ENCODE measurements at regions not wholly inside any gene's neighbourhood (a gene's known extent, or its start where the extent isn't known, plus 50 kb on each side); places are given as distances from the start of the nearest gene placed in this dataset.

GRCh38 chr9:32875748-32876147 lies 92.4 kb downstream of the TMEM215 start:
- no peaks in the 10 kb centered on the region for H3K9me3 ChIP-seq
- no peaks in the 10 kb centered on the region for H3K4me1 ChIP-seq
- no peaks in the 10 kb centered on the region for H3K36me3 ChIP-seq
- H3K4me3 ChIP-seq = no peak overlapping the region
- no peak for DNase-seq
- no peak overlapping the region for H3K27ac ChIP-seq
- 33 to 55% (median 36%) methylated on average over 3 of the region's 3 CpGs for whole genome bisulfite sequencing, 5 donors
- TF ChIP-seq CTCF (IDR thresholded peaks at IDR 0.05 in 8 of 11, conservative IDR thresholded peaks at IDR 0.05 in 3 of 11) = no peak
- no peak for TF ChIP-seq POLR2AphosphoS5 (IDR thresholded peaks at IDR 0.05)
- TF ChIP-seq POLR2A (IDR thresholded peaks at IDR 0.05) = no peak
- intact Hi-C loops (cut with DNase I; ENCODE audit: low total_unique reads) = no loop called here
- peaks cover 0 to 11% (median 0%) of the 10 kb centered on the region in 7 donors for H3K27me3 ChIP-seq (replicated peaks in 1 of 7)

- Histone ChIP-seq H3K9me3 (no peaks in the 10 kb centered on the region), H3K36me3 (no peaks in the 10 kb centered on the region), H3K27me3 (replicated peaks in 1 of 7) (peaks cover 0 to 11% (median 0%) of the 10 kb centered on the region in 7 donors), H3K4me3 (no peak overlapping the region), H3K4me1 (no peaks in the 10 kb centered on the region), H3K27ac (no peak overlapping the region)
- DNase-seq = no peak
- WGBS, 5 donors = 71 to 85% (median 79%) methylated on average over 3 of the region's 3 CpGs
- intact Hi-C loops (cut with DNase I; ENCODE audit: low total_unique reads) = no loop called here
- TF ChIP-seq POLR2A (IDR thresholded peaks at IDR 0.05) (no peak), CTCF (IDR thresholded peaks at IDR 0.05 in 8 of 11, conservative IDR thresholded peaks at IDR 0.05 in 3 of 11) (no peak), POLR2AphosphoS5 (IDR thresholded peaks at IDR 0.05) (no peak)
Measured at GRCh38 chr9:32877103-32877502, 93.8 kb downstream of the TMEM215 start.

DNA sequence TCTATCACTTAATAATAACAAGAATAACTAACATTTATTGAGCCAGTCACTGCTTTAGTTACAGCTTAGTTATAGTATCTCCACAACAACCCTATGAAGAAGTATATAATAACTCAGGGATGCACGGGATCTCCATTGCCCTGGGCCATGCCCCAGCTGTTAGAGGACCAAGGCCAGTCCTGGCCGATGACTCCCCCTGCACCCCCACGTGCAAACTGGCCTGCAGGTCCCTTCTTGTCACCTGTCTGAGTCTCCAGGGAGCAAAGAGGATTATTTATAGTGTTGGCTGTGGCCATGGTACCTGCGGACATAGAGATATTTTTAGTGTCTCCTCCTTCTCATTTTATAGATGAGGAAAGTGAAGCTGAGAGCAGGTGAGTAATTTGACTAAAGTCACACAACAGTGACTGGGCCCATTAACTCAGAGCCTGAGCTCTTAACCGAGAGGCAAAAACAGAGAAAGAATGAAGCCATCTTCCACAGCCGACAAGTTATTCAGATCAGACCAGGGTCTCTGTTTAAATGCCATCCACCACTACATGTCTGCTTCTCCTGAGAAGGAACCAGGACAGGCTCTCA lies 94.4 kb downstream of the TMEM215 start:
- Histone ChIP-seq H3K9me3 (no peaks in the 10 kb centered on the region), H3K27ac (no peak overlapping the region), H3K27me3 (replicated peaks in 1 of 7) (peaks cover 0 to 11% (median 0%) of the 10 kb centered on the region in 7 donors), H3K4me1 (no peaks in the 10 kb centered on the region), H3K36me3 (no peaks in the 10 kb centered on the region), H3K4me3 (no peak overlapping the region)
- no peak for DNase-seq
- TF ChIP-seq POLR2A (IDR thresholded peaks at IDR 0.05) (no peak), CTCF (IDR thresholded peaks at IDR 0.05 in 8 of 11, conservative IDR thresholded peaks at IDR 0.05 in 3 of 11) (no peak), POLR2AphosphoS5 (IDR thresholded peaks at IDR 0.05) (no peak)
- WGBS, 5 donors = 74 to 86% (median 76%) methylated on average over 6 of the region's 6 CpGs
- intact Hi-C loops (cut with DNase I; ENCODE audit: low total_unique reads) = no loop called here

DNA sequence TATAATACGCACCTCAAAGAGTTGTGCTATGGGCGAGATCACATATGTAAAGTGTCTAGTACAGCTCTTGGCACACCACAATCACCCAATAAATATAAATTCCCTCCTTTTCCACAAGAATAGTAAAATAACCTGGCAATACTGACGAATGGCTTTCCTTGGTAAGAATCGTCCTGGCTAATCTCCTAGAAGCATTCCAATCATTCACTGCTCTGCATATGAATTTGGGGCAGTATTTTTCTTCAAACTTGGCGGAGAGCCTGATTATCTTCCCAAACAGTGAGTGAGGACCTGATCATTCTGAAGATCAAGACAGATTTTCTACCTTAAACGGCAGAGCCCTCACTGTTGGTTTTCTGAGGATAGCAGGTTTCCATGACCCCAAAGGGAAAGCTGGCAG lies 96.0 kb downstream of the TMEM215 start:
- Histone ChIP-seq H3K4me1 (no peaks in the 10 kb centered on the region), H3K9me3 (no peaks in the 10 kb centered on the region), H3K27ac (no peak overlapping the region), H3K27me3 (replicated peaks in 1 of 7) (no peaks in the 10 kb centered on the region), H3K4me3 (no peak overlapping the region), H3K36me3 (no peaks in the 10 kb centered on the region)
- intact Hi-C loops (cut with DNase I; ENCODE audit: low total_unique reads) = no loop called here
- 57 to 73% (median 60%) methylated on average over 6 of the region's 6 CpGs for WGBS, 5 donors
- no peak for DNase-seq
- TF ChIP-seq POLR2A (IDR thresholded peaks at IDR 0.05) (no peak), POLR2AphosphoS5 (IDR thresholded peaks at IDR 0.05) (no peak), CTCF (IDR thresholded peaks at IDR 0.05 in 8 of 11, conservative IDR thresholded peaks at IDR 0.05 in 3 of 11) (no peak)

All from spleen (tissue), 11 donors.